Eye (tissue), 1 donor: ENCODE measurements at regions not wholly inside any gene's neighbourhood (a gene's known extent, or its start where the extent isn't known, plus 50 kb on each side); places are given as distances from the start of the nearest gene placed in this dataset.

Experiments used
- DNase-seq: peaks from one replicate; pipeline ENCODE4 v3.0.0-alpha.2; 2015

DNA sequence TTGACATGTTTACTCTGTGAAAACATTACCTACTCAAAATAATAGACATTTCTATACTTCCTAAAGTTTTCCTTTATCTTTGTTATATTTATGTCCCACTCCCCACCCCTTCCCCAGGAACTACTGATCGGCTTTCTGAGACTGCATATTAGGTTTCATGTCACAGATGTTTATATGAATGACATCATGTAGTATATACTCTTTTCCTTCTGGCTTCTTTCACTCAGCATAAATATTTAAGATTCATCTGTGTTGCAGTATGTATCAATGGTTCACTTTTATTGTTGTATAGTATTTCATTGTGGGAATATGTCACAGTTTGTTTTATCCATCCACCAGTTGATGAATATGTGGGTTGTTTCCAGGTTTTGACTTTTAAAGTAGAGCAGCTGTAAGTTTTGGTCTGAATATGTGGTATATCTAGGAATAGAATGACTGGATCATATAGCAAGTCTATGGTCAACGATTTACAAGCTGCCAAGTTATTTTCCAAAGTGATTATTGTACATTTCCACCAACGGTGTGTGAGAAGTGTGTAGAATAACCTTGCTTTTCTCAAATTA is 73.8 kb upstream of the CAV2 start:
- no peak for DNase-seq

DNA sequence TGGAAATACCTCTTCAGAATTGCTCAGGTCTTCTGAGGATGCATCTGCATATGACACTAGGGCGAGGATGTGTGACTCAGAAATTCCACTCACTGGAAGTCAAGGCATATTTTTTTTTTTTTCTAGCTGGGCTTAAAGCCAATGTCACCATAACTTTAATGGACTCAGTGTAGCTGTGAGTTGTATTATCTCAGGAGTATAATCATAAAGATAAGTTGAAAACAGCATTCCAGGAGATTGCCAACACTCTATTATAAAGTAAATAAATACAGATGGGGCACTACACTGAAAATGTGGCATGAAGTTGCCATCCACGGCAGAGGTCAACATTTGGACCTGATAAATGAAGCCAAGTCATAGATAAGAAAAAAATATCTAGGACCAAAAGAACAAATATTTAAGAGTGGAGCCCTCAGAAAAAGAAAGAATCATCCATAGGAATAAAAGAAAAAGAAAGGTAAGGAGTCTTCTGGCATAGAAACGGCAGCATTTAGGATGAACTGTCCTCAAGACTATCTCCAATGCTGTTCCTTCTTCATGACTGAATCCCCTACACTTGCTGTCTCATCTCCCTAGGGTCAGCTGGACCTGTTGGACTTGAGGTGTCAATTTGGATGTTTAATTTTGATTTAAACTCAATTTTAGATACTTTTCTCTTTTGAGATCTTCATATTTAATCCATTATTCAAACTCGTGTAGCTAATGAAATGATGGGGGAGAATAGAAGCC is 72.9 kb upstream of the CAV2 start:
- no peak for DNase-seq

- no peak for DNase-seq
These were observed 69.4 kb upstream of the CAV2 start for GRCh38 chr7:116429986-116430619.

DNA sequence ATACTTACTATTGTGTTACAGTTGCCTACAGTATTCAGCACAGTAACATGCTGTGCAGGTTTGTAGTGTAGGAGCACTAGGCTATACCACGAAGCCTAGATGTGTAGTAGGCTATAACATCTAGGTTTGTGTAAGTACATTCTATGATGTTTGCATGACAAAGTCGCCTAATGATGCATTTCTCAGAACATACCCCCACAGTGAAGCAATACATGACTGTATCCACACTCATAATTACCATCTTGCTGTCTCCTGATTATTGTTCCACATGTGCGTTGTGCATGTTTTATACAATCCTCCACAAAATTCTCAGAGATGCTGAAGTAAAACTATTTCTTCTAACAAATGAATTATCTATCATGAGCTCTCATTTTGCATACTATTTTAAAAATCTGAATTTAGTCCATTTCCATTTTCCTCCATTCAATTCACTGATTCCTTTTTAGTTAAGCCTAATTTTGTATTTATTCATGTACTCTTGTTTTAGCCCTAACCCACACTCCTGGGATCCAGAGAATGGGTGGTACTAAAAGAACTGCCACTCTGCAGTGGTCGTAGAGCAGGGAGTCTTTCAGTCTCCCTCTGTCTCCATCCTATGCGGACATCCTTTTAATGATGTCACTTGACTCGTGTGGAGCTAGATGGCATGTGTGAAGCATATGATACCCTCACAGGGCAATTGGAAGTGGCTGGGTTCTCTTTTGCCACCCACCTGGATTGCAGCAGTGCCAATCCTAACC is 67.6 kb upstream of the CAV2 start:
- no peak for DNase-seq

GRCh38 chr7:116432527-116432916 is 67.0 kb upstream of the CAV2 start:
- DNase-seq, result no peak

GRCh38 chr7:116433246-116433645 is 66.3 kb upstream of the CAV2 start:
- no peak for DNase-seq

- no peak for DNase-seq
These were observed 64.7 kb upstream of the CAV2 start for GRCh38 chr7:116434820-116435341.

DNA sequence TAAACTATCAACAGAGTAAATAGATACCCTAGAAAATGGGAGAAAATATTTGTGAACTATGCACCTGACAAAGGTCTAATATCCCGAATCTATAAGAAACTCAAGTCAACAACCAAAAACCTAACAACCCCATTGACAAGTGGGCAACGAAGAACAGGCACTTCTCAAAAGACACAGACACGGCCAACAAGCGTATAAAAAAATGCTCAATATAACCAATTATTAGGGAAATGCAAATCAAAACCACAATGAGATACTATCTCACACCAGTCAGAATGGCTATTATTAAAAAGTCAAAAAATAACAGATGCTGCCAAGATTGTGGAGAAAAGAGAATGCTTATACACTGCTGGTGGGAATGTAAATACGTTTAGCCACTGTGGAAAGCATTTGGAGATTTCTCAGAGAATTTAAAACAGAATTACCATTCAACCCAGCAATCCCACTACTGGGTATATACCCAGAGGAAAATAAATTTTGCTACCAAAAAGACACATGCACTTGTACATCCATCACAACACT is 63.2 kb upstream of the CAV2 start:
- DNase-seq, result no peak

DNA sequence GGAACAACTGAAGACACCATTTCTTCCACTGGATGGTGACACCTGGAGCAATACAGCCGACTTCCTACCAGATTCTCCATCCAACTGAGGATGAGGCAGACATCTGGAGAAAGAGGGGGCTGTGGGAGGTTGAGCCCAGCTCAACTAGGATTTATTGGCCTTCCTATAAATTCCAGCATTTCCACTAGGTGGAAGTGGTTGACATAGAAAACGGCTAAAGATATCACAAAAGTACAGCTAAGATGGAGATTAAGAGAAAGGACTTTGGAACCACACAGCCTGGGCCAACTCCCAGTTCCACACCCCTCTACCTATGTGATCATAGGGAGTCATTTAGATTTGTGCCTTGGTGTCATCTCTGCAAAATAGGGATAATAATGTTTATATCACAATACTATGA is 61.3 kb upstream of the CAV2 start:
- no peak for DNase-seq

GRCh38 chr7:116439005-116439404 is 60.5 kb upstream of the CAV2 start:
- no peak for DNase-seq

DNA sequence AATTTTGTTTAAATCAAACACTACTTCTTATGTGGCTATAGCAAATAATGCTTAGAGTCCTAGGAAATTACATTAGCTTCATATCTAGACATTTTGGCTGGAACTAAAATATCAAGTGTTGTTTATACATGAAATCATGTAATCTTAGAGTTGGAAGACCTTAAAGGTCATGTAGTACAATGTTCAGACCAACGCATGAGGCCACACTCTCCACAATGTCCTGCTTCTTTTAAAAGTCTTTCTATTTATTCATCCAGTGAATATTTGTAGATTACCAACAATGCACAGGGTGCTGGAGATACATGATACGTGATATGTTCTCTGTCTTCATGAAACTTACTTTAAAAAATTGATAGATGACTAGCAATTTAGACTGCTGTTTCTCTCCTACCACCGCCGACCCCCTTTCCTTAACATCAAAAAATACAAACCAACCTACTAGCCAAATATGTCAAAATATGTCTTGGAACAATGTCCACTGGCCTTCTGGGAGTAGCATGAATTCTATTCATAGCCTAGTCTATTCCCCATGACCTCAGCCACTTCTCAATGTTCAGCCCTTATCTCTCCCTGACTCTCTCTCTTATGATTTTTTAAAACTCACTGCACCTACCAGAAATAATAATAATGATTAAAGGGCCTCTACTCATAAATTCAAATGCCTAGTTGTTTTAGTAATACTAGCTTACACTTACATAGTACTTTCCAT is 59.5 kb upstream of the CAV2 start:
- no peak for DNase-seq

- no peak for DNase-seq
These were observed 58.0 kb upstream of the CAV2 start for GRCh38 chr7:116441534-116441933.

DNA sequence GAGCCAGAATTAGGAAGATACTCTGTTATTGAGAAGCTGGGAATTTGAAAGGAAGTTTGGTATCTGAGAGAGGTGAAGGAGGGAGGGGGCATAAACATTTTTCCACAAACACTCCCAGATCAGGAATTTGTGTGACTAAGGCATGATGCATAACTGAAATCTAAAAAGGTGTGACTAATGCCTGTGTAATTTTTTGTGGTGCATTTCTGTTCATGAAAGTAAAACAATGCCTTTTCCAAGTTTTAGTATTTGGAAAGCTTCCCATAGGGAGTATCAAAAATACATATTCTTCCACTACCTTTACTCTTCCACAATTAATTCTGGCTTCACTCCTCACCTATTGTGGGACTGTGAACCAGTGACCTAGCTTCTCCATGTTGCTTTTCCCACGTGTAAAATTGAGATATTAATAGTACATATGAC is 56.4 kb upstream of the CAV2 start:
- peak; percentile 31 for DNase-seq

DNA sequence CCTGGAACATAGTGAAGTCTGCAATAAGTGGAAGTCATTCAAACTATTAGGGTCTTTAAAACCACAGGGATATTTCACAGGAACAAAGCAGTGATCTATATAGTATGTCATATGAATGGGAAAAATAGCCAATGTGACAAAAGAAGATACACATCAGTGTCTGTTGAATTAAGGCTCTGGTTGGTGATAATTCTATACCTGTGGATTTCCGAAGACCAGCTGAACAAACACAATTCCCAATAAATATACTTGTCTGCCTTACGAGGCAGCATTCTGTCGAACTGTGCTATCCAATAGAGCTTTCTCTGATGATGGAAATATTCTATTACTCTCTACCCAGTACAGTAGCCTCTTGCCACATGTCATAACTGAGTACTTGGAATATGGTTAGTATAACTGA is 55.9 kb upstream of the CAV2 start:
- no peak for DNase-seq

DNA sequence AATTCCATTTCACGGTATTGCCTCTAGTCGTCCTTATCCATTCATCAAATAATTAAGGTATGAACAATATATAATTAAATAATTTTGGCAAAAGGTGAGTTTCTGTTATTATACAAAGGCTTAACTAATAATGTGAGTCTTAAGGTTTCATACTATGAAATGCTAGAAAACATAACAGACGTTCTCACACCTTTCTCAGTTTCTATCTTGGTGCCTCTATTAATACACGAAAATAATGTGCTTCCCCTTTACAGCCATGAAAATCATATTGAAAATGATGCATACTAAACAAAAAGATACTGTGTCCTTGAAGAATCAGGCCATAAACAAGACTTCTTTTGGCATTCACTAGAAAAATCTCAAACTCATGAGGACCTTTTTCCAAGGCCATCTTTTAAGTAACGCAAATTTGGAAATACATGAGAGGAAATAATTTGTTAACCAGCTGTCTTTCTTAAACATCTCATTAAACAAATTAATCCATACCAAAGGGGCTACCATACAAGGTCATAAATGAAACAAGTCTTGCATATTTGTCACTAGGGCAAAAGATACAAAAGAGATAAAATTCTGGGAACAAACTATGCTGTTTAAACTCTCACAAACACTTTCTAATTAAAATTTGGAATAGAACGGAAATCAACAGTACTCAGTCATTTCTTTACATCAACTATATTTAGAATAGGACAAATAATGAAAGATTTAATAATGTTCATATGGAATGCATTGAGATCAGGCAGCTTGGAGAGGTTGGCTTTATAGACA is 53.9 kb upstream of the CAV2 start:
- DNase-seq, result no peak

GRCh38 chr7:116446212-116446855 is 53.2 kb upstream of the CAV2 start:
- DNase-seq, result no peak

DNA sequence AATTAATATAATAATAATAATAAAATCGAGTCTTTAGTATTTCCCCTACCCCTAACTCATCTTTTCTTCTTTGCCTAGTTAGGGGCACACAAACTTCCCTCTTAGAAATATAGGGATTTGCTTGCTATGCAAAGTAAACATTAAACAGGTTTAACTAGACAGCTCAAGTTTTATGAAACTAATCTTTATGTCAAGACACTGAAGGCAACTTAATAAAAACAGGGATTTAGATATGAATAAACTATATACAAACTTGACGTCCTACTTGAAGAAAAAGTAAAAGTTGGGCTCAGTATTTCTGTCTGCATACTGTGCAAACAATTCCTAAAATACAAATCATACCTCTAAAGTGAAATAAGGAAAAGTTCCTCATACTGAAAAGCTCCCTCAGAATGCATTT is 52.1 kb upstream of the CAV2 start:
- no peak for DNase-seq

DNA sequence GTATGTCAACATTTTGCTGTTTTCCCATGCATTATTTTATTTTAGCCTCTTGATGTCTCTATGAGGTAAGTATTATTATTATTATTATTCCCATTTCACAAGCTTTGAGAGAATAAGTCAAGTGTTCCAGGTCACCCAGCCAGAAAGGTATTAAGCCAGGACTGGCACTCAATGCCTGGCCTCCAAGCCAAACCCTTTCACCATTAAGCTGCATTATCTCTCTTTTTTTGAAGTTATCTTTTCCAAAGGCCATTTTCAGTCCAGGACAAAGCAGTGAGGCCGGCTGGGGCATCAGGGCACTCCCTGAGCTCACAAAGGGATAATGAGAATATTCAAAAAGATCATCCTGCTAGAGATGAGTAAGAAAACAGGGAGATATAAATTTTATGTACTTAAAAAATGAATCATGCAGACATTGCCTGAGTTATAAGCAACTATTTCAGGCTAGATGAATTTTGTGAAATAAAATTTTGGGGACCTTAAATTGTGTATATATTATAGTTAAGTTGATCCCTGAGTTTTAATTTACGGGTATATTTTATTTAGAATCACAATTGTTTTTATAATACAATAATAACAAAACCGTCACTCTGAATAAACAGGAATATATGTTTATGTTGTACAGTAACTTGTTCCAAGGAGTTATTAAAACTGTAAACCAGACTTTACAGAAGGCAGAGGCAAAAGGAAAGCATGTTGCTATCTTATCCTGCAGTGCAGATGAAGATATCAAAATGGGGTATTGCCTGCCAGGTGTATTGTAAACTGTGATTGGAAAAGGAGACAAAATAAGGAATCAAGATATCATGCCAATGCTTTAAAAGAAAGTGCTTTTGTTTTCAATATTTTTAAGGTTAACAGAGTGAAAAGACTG is 51.3 kb upstream of the CAV2 start:
- DNase-seq, result no peak

DNA sequence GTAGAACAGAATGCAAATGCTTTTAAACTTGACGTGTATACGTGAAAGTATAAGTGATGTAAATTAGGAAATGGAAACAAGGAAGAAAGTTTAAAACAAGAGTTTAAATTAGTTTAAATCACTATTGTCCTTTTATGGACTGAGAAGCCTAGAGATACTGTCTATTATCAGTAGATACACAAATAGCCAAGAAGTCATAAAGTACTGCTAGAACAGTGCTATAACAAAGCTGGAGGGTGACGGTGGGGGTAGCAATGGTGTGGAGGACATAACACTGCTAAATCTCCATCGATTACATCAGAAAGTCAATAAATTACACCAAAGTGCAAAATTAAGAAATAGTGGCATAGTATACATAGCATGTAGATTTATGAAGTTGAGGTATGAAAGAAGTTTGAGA is 50.1 kb upstream of the CAV2 start:
- DNase-seq, result no peak
